HEK293T (cell line): ENCODE measurements at regions not wholly inside any gene's neighbourhood (a gene's known extent, or its start where the extent isn't known, plus 50 kb on each side); places are given as distances from the start of the nearest gene placed in this dataset.

Experiments
- BHLHE40 ChIP-seq: fragments of 450-650 bp; IDR thresholded peaks from 2 replicates; pipeline ENCODE4 v1.6.1; 2016; ENCODE audit warnings: mild to moderate bottlenecking, moderate library complexity, borderline replicate concordance
- FOXM1 ChIP-seq: fragments of 450-650 bp; IDR thresholded peaks from 2 replicates; pipeline ENCODE4 v1.6.1; 2017; ENCODE audit warnings: mild to moderate bottlenecking, borderline replicate concordance
- SP1 ChIP-seq: fragments of 450-650 bp; IDR thresholded peaks from 2 replicates; pipeline ENCODE4 v1.6.1; 2017

DNA sequence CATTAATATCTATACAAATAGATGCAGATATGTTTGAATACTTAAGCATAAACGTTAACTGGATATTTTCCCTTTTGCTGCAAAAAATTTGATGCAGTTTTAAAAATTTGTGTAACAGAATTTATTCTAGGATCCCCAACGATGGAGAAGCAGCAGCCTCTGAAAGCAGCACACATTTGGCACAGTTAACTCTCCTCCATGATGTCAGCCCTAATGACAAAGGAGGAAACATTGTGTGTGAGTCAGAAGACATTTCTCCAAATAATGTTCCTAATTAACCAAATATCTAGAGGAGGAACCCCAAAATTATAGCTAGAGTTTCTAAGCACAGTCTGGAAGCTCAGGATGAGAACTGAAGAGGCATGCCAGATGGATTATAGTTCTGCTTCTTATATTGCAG is 281.9 kb upstream of the MAD2L1 start:
- TF ChIP-seq BHLHE40 (no peak), FOXM1 (no peak), SP1 (no peak)
